Upper lobe of right lung (tissue), 1 donor: ENCODE measurements at regions not wholly inside any gene's neighbourhood (a gene's known extent, or its start where the extent isn't known, plus 50 kb on each side); places are given as distances from the start of the nearest gene placed in this dataset.

Experiments used
- ATAC-seq: fragments of 200-7000 bp; cut with Tn5 transposase; one replicate; pipeline ENCODE4 v1.9.1; 2020; ENCODE audit warnings: mild to moderate bottlenecking, moderate library complexity
- DNase-seq: peaks from one replicate; pipeline ENCODE4 v3.0.0-alpha.2; 2020
- H3K27ac ChIP-seq: fragments of 200-600 bp; one replicate; pipeline ENCODE4 v1.8.0; 2022
- H3K27me3 ChIP-seq: fragments of 200-600 bp; one replicate; pipeline ENCODE4 v1.8.0; 2022; ENCODE audit warnings: mild to moderate bottlenecking
- H3K36me3 ChIP-seq: fragments of 200-600 bp; one replicate; pipeline ENCODE4 v1.8.0; 2022
- H3K4me1 ChIP-seq: fragments of 200-600 bp; one replicate; pipeline ENCODE4 v1.8.0; 2022
- H3K4me3 ChIP-seq: fragments of 200-600 bp; one replicate; pipeline ENCODE4 v1.8.0; 2022; ENCODE audit warnings: mild to moderate bottlenecking
- H3K9me3 ChIP-seq: fragments of 200-600 bp; one replicate; pipeline ENCODE4 v1.8.0; 2022
- CTCF ChIP-seq: fragments of 200-600 bp; IDR thresholded peaks from one replicate; pipeline ENCODE4 v1.8.0; 2022; ENCODE audit warnings: antibody characterized with exemption
- intact Hi-C: fragments of 100-400 bp; cut with DNase I; formaldehyde crosslinking; loops from one replicate; pipeline ENCODE4 v1.11.0; 2022
- donor health status: DM: no; HTN: yes; CAD: no; lungs with severe emphysema.

GRCh38 chr6:115631028-115631427, 429.7 kb downstream of the FRK start:
- ATAC-seq (no peak), DNase-seq (no peak)
- Histone ChIP-seq H3K27ac (no peak overlapping the region), H3K4me1 (no peaks in the 10 kb centered on the region), H3K27me3 (no peaks in the 10 kb centered on the region), H3K9me3 (no peaks in the 10 kb centered on the region), H3K4me3 (no peak overlapping the region), H3K36me3 (no peaks in the 10 kb centered on the region)
- intact Hi-C loops, result no loop called here
- TF ChIP-seq CTCF, result no peak

DNA sequence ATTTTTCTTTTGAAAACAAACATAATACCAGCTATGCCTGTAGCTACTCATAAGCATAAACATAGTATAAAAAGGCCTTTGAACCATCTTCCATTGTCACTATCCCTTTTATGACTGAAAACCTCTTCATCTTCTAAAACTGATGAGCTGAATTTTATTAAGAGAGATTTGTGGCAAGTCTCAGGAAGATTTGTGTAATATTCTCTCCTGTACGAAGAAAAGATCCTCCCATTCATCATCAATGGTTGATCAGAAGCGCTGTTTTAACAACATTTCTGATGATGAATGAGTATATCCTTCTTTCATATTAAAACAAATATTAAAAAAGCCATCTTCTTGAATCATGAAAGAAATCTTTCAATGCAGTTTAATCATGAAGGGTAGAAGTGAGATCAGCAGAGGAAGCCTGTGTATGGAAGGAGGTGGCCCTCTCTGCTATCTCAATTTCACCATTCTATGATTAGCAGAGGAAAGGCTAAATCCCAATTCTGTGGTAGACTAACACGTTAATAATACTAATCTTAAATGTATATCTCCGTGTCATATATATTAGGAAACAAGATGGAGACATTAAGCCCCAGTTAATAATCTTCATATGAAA, 430.2 kb downstream of the FRK start:
- H3K9me3 ChIP-seq, result no peaks in the 10 kb centered on the region
- H3K4me1 ChIP-seq, result no peaks in the 10 kb centered on the region
- ATAC-seq, result no peak
- intact Hi-C loops, result no loop called here
- no peaks in the 10 kb centered on the region for H3K36me3 ChIP-seq
- no peak for TF ChIP-seq CTCF
- H3K4me3 ChIP-seq, result no peak overlapping the region
- DNase-seq, result no peak
- no peaks in the 10 kb centered on the region for H3K27me3 ChIP-seq
- no peak overlapping the region for H3K27ac ChIP-seq

DNA sequence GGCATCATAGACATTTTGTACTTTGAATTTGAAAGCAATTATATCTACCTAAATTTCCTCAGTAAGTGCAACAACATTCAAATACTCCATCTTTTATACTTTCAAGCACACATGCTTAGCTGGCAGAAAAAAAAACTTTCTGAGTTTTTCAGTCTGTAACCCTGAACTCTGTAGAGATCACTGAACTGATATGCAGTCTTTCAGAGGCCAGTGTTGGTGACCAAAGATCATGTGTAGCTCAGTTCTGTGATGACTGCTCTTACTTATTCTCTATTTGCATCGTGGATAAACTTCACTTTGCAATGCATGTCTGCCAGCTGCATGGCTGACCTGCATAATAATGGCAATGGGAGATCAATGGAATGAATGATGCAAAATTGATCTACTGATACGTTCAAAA, 431.3 kb downstream of the FRK start:
- no peaks in the 10 kb centered on the region for H3K36me3 ChIP-seq
- no peak overlapping the region for H3K4me3 ChIP-seq
- no peak overlapping the region for H3K27ac ChIP-seq
- H3K9me3 ChIP-seq, result no peaks in the 10 kb centered on the region
- DNase-seq, result no peak
- no peak for TF ChIP-seq CTCF
- no peaks in the 10 kb centered on the region for H3K27me3 ChIP-seq
- intact Hi-C loops, result no loop called here
- ATAC-seq, result no peak
- H3K4me1 ChIP-seq, result no peaks in the 10 kb centered on the region

DNA sequence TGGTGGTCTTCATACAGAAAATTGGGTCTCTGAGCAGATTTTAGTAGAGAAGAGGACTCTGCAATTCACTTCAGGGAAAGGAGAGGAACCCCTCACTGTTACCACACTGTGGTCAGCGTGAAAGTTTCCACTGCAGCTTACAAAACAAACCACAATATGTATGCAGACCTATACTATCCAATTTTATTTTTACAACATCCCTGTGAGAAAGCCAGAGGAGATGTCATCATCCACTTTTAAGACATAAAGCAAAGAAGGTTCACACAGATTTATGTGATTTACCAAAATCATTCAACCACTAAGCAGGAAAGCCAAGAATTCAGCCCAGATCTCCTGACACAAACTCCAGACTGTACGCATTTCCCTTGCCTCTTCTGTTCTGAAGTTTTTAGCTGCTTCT, 442.4 kb downstream of the FRK start:
- no peak overlapping the region for H3K4me3 ChIP-seq
- ATAC-seq, result no peak
- DNase-seq, result no peak
- H3K27me3 ChIP-seq, result no peaks in the 10 kb centered on the region
- no peak for TF ChIP-seq CTCF
- no peak overlapping the region for H3K27ac ChIP-seq
- H3K9me3 ChIP-seq, result no peaks in the 10 kb centered on the region
- no peaks in the 10 kb centered on the region for H3K36me3 ChIP-seq
- intact Hi-C loops, result no loop called here
- H3K4me1 ChIP-seq, result no peaks in the 10 kb centered on the region

DNA sequence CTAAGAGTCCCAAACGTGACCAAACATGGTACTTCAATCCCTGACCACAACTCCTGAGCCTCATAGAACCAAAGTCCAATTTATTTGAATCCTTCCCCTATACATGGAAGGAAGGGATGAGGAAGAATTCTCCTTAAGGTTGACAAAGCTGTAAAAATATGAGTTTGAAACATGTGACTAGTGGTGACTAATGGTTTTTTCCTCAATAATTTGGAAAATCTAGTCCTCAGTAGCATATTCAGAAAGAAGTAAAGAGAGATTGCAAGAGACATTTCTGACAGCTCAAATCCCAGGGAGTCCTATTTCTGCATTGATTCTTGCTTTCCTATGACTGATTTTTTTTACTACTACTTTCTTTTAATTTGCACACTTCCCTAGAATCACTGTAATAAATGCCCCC, 443.7 kb downstream of the FRK start:
- Histone ChIP-seq H3K36me3 (no peaks in the 10 kb centered on the region), H3K4me1 (no peaks in the 10 kb centered on the region), H3K27me3 (no peaks in the 10 kb centered on the region), H3K9me3 (no peaks in the 10 kb centered on the region), H3K4me3 (no peak overlapping the region), H3K27ac (no peak overlapping the region)
- DNase-seq, result no peak
- no peak for ATAC-seq
- intact Hi-C loops, result no loop called here
- no peak for TF ChIP-seq CTCF

DNA sequence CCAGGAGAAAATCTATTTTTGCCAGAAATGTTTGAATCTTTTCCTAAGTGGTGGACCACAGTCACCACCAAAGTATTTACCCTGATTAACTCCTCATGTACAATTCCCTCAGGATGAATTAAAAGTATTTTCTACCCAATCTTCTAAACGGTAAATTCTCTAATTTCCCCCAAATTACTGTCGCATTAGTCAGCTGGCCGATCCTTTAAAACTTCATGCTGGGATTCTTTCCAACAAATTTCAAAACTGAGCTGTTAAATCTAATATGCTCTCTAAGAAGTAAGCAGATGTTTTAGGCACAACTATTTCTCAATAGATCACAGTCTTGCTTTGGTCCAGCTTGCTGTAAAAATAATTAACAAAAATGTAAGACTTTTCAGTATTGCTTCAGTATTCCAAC, 447.2 kb downstream of the FRK start:
- DNase-seq (no peak), ATAC-seq (no peak)
- TF ChIP-seq CTCF, result no peak
- no peak overlapping the region for H3K4me3 ChIP-seq
- H3K4me1 ChIP-seq, result no peaks in the 10 kb centered on the region
- no peaks in the 10 kb centered on the region for H3K27me3 ChIP-seq
- H3K27ac ChIP-seq, result no peak overlapping the region
- intact Hi-C loops, result no loop called here
- H3K9me3 ChIP-seq, result no peaks in the 10 kb centered on the region
- no peaks in the 10 kb centered on the region for H3K36me3 ChIP-seq
